GM18909 (cell line): ENCODE measurements at regions not wholly inside any gene's neighbourhood (a gene's known extent, or its start where the extent isn't known, plus 50 kb on each side); places are given as distances from the start of the nearest gene placed in this dataset.

Experiments
- ATAC-seq: cut with Tn5 transposase; IDR thresholded peaks from one replicate; pipeline ENCODE4 v1.9.1; 2021; ENCODE audit warnings: mild to moderate bottlenecking; ENCODE audit not compliant: unreplicated experiment, poor library complexity

DNA sequence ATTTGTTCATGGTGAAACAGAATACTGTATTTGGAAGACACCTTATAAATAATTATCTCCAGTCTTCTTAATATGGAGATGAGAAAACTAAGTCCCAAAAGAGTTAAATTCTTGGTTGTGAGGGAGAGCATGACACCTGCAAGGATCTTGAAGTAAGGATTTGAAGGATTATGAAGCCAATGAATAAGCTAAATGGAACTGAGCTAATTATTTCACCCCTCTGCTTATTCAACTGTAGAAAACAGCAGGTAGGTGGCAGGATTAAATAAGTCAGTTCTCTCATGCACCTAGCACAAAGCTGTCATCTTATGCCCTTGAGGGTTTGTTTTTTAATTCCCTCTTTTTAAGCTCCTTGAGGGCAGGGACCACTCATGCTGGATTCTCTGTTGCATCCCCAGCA, 457.3 kb downstream of the ETS1 start:
- ATAC-seq = no peak

- no peak for ATAC-seq
Measured at GRCh38 chr11:128125723-128126122, 461.6 kb downstream of the ETS1 start.

- ATAC-seq = no peak
Measured at GRCh38 chr11:128116885-128117284, 470.5 kb downstream of the ETS1 start.

GRCh38 chr11:128116447-128116846, 470.9 kb downstream of the ETS1 start:
- no peak for ATAC-seq

DNA sequence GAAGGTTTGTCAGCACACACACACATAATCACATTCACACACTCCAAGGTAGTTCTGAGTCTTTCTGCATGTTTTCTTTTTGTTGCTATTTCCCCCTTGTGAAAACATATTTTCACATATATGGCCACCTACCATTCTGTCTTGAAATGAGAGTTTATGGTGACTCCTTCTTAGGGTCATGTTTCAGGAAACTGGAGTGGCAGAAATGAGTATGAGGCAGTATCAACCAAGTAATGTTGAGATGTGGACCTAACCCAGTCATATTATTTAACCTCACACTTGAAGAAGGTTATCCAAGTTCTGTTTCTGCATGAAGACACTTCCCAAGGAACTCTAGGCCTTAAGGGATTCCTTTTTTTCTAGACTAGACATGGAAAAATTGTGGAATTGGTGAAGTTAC, 481.4 kb downstream of the ETS1 start:
- no peak for ATAC-seq

DNA sequence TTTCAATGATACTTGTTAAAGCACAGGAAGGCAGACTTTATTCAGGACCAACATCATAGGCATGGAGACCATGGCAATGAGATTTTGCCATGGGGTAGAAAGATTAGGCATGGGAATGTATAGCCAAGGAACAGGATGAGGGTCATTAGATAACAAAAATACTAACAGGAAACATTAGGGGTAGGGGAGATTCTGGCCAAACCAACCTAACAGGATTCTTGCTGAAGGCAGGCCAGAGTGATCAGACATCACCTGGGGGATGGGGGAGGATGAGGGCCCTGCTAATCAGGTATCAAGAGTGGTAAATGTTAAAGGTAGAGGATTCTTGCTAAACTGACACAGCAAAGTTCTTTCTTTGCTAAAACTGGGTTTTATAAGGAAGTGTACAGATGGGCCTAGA, 481.8 kb downstream of the ETS1 start:
- no peak for ATAC-seq

- ATAC-seq = no peak
Measured at GRCh38 chr11:128103278-128103873, 484.0 kb downstream of the ETS1 start.

GRCh38 chr11:128098781-128099180, 488.6 kb downstream of the ETS1 start:
- ATAC-seq = no peak

- ATAC-seq = no peak
Measured at GRCh38 chr11:128095466-128095981, 491.8 kb downstream of the ETS1 start.

- ATAC-seq = no peak
Measured at GRCh38 chr11:128093689-128094088, 493.7 kb downstream of the ETS1 start.

GRCh38 chr11:128089962-128090361, 497.4 kb downstream of the ETS1 start:
- no peak for ATAC-seq

DNA sequence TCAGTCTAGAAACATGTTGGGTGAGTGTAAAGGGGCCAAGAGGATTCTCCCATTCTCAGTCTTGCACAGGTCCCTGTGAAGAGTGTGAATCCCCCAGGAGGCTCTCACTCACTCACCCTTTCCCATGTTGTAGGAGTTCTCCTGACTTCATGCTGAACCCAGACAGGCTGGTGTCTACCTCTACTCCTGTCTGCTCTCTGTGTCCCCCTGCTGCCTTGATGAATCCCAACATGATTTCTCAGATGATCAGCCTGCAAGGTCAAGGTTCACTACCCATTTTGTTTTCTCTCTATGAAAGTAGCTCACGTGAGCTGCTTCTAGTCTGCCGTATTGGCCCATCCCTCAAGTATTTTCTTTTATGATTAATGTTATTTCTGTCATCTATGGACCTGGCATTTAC, 500.6 kb downstream of the ETS1 start:
- ATAC-seq = no peak

GRCh38 chr11:128085276-128085675, 502.1 kb downstream of the ETS1 start:
- ATAC-seq = no peak

DNA sequence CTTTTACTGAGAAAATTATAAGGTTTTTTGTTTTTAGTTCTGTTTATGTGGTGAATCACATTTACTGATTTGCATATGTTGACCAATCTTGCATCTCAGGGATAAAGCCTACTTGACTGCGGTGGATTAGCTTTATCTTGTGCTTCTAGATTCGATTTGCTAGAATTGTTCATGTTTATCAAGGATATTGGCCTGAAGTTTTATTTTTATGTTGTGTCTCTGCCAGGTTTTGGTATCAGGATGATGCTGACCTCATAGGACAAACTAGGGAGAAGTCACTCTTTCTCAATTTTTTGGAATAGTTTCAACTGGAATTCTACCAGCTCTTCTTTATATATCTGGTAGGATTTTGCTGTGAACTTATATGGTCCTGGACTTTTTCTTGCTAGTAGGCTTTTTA, 504.8 kb downstream of the ETS1 start:
- no peak for ATAC-seq

- ATAC-seq = no peak
Measured at GRCh38 chr11:128069665-128070064, 517.7 kb downstream of the ETS1 start.

GRCh38 chr11:128067780-128068179, 519.6 kb downstream of the ETS1 start:
- no peak for ATAC-seq

DNA sequence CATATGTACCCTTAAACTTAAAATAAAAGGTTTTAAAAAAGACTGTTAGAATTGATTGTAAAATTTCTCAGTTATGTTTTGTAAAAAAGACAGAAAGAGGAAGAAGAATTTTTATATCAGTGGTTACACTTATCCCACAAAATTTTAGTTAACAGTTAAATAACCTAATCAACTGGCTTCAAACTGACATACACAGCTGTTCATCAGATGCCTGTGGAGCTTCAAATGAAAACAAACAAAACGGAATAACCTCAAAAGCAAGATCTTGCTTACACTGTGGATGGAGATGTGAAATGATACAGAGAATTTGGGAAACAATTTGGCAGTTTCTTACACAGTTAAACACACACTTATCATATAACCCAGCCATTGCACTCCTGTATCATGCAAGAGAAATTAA, 521.0 kb downstream of the ETS1 start:
- ATAC-seq = no peak

DNA sequence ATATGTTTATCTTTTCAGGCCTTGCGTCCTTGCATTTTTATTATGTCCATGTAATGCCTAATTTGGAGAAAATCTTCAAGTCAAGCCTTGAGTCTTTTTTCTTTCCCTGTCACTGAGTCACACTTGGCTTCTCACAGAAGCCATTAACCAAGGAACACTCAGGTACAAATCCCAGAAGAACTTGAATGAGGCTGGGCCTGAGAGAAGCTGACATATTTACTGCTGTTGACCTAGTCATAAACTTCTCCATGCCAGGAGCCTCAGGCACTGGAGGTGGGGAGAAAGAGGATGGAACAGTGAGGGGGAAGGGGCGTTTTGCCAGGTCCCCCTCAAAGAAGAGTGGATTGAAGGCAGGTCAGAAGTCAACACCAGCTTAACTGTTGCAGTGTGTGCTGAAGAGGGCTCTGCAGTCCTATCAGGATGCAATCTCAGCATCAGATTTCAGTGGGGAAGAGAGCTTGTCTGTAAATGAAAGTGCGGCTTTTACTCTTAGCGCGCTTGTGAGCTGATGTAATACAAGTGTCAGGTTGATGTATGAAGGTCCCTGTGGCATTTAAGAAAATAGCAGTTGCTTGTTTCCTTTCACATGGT, 526.0 kb downstream of the ETS1 start:
- no peak for ATAC-seq

GRCh38 chr11:128058580-128059208, 528.7 kb downstream of the ETS1 start:
- ATAC-seq = no peak

DNA sequence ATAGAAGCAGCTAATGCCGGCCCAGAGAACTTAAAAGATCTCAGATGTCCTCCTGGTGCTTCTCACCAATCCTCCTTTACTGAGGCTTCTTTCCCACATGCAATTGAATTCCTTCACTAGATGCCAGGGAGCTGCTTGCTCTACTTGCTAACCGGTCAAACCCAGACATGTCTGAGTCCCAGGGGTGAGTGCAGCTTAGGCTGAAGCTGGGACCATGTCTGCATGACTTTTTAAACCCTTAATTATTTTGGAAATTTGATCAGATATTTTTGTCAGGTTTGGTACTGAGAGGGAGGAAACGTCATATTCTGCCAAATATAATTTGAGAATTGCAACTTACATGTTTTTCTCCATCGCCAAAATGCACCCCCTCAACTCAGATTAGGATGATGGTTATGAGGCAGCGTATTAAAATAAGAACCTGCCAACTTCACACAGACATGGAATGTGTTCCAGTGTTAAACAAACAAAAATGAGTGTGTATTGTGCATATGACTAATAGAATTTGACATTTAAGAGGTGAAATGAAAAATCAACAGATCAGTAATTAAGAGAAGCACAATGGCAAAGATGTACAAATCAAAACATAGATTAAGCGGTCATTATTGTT, 529.5 kb downstream of the ETS1 start:
- ATAC-seq = no peak

- no peak for ATAC-seq
Measured at GRCh38 chr11:128055576-128056217, 531.7 kb downstream of the ETS1 start.
